ENCODE measurements at regions not wholly inside any gene's neighbourhood (a gene's known extent, or its start where the extent isn't known, plus 50 kb on each side); places are given as distances from the start of the nearest gene placed in this dataset.

DNA sequence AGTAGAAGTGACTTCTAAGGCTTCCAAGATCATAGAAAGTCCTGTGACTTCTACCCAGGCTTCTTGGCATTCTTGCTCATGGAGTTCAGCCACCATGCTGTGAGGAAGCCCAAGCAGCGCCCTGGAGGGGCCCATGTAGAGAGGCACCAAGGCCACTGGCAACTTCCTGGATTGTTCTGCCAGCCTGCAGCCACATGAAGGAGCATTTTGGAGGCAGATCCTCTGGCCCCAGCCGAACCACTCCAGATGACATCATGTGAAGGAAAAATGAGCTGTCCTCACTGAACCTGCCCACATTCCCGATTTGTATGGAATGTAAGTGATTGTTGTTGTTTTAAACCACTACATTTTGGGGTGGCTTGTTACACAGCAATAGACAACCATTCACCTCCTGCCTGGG lies 51.5 kb upstream of the MNX1 start:
- TF ChIP-seq CTCF (IDR thresholded peaks at IDR 0.05) (no peak), CEBPB (IDR thresholded peaks at IDR 0.05) (no peak), JUN (IDR thresholded peaks at IDR 0.05) (no peak), KDM1A (IDR thresholded peaks at IDR 0.05; ENCODE audit: low read depth) (no peak), POLR2A (IDR thresholded peaks at IDR 0.05; ENCODE audit: low read length) (no peak)
